ENCODE measurements at regions not wholly inside any gene's neighbourhood (a gene's known extent, or its start where the extent isn't known, plus 50 kb on each side); places are given as distances from the start of the nearest gene placed in this dataset.
A peak's percentile ranks its signal among the peaks of the same experiment; 100 is the strongest.

GRCh38 chr2:215885536-215885935, 127.8 kb downstream of the MREG start:
- Histone ChIP-seq H3K9me2 (ENCODE audit: insufficient read depth) (no peaks in the 10 kb centered on the region), H3K4me2 (ENCODE audit: unreplicated experiment) (no peak overlapping the region), H3F3A (ENCODE audit: insufficient read depth) (peaks cover 26% of the 10 kb centered on the region), H3K4me3 (no peak overlapping the region), H3K9me3 (ENCODE audit: low read depth) (no peaks in the 10 kb centered on the region), H3K79me2 (ENCODE audit: insufficient read depth) (no peaks in the 10 kb centered on the region), H3K27ac (peak overlapping the region; percentile 68), H2AFZ (peak overlapping the region; percentile 39; the same call in 1 of the 2 replicates), H4K20me1 (ENCODE audit: insufficient read depth) (no peaks in the 10 kb centered on the region), H3K4me1 (ENCODE audit: insufficient read depth) (peaks cover 37% of the 10 kb centered on the region), H3K9ac (peak overlapping the region; percentile 34; the same call in 1 of the 2 replicates), H3K36me3 (ENCODE audit: low read depth) (no peaks in the 10 kb centered on the region), H3K27me3 (replicated peaks; ENCODE audit: insufficient read depth) (no peaks in the 10 kb centered on the region)
- TF ChIP-seq EZH2 (IDR thresholded peaks at IDR 0.05; ENCODE audit: insufficient read depth, poor library complexity, severe bottlenecking): no peak
- TF ChIP-seq EZH2phosphoT487 (IDR thresholded peaks at IDR 0.05; ENCODE audit: insufficient read depth, low read depth): no peak
- no peak for DNase-seq
- WGBS, 2 experiments (ENCODE audit: low coverage in 1 of 2, low lambda C conversion rate in 2 of 2, missing lambda C conversion rate in 2 of 2): 51 to 65% methylated on average over 2 of the region's 2 CpGs
- in situ Hi-C loops (cut with MboI): no loop called here

- no peaks in the 10 kb centered on the region for H3K36me3 ChIP-seq (ENCODE audit: low read depth)
- H3K27ac ChIP-seq: peak overlapping the region; percentile 68
- WGBS, 2 experiments (ENCODE audit: low coverage in 1 of 2, low lambda C conversion rate in 2 of 2, missing lambda C conversion rate in 2 of 2): 54 to 57% methylated on average over 4 of the region's 4 CpGs
- H3K4me3 ChIP-seq: no peak overlapping the region
- H3F3A ChIP-seq (ENCODE audit: insufficient read depth): peaks cover 26% of the 10 kb centered on the region
- H3K9ac ChIP-seq: peak overlapping the region; percentile 50; the same call in 1 of the 2 replicates
- peak; percentile 68 for DNase-seq
- no peaks in the 10 kb centered on the region for H3K27me3 ChIP-seq (replicated peaks; ENCODE audit: insufficient read depth)
- no peak for TF ChIP-seq EZH2 (IDR thresholded peaks at IDR 0.05; ENCODE audit: insufficient read depth, poor library complexity, severe bottlenecking)
- no peak for TF ChIP-seq EZH2phosphoT487 (IDR thresholded peaks at IDR 0.05; ENCODE audit: insufficient read depth, low read depth)
- no peaks in the 10 kb centered on the region for H3K9me3 ChIP-seq (ENCODE audit: low read depth)
- peak overlapping the region; percentile 31 for H3K4me2 ChIP-seq (ENCODE audit: unreplicated experiment)
- H3K4me1 ChIP-seq (ENCODE audit: insufficient read depth): peaks cover 37% of the 10 kb centered on the region
- no peaks in the 10 kb centered on the region for H3K79me2 ChIP-seq (ENCODE audit: insufficient read depth)
- no peaks in the 10 kb centered on the region for H4K20me1 ChIP-seq (ENCODE audit: insufficient read depth)
- in situ Hi-C loops (cut with MboI): no loop called here
- peak overlapping the region; percentile 8; the same call in 1 of the 2 replicates for H2AFZ ChIP-seq
- H3K9me2 ChIP-seq (ENCODE audit: insufficient read depth): no peaks in the 10 kb centered on the region
Measured at GRCh38 chr2:215884451-215885087, 128.8 kb downstream of the MREG start.

- Histone ChIP-seq H3K79me2 (ENCODE audit: insufficient read depth) (no peaks in the 10 kb centered on the region), H3K36me3 (ENCODE audit: low read depth) (no peaks in the 10 kb centered on the region), H3K9me3 (ENCODE audit: low read depth) (no peaks in the 10 kb centered on the region), H3K27me3 (replicated peaks; ENCODE audit: insufficient read depth) (no peaks in the 10 kb centered on the region), H3K4me2 (ENCODE audit: unreplicated experiment) (no peak overlapping the region), H3K9ac (no peak overlapping the region), H4K20me1 (ENCODE audit: insufficient read depth) (no peaks in the 10 kb centered on the region), H3K4me1 (ENCODE audit: insufficient read depth) (peaks cover 41% of the 10 kb centered on the region), H3K27ac (peak overlapping the region; percentile 68; the same call in 1 of the 2 replicates), H3F3A (ENCODE audit: insufficient read depth) (peaks cover 32% of the 10 kb centered on the region), H2AFZ (0 out of 2 replicates have a peak overlapping the region, but pooled peaks have one; percentile 8), H3K9me2 (ENCODE audit: insufficient read depth) (no peaks in the 10 kb centered on the region), H3K4me3 (no peak overlapping the region)
- in situ Hi-C loops (cut with MboI): no loop called here
- no peak for DNase-seq
- TF ChIP-seq EZH2phosphoT487 (IDR thresholded peaks at IDR 0.05; ENCODE audit: insufficient read depth, low read depth): no peak
- no peak for TF ChIP-seq EZH2 (IDR thresholded peaks at IDR 0.05; ENCODE audit: insufficient read depth, poor library complexity, severe bottlenecking)
Measured at GRCh38 chr2:215883799-215884198, 129.6 kb downstream of the MREG start.

- no peaks in the 10 kb centered on the region for H3K36me3 ChIP-seq (ENCODE audit: low read depth)
- H3K4me1 ChIP-seq (ENCODE audit: insufficient read depth): peaks cover 51% of the 10 kb centered on the region
- no peaks in the 10 kb centered on the region for H3K79me2 ChIP-seq (ENCODE audit: insufficient read depth)
- no peaks in the 10 kb centered on the region for H4K20me1 ChIP-seq (ENCODE audit: insufficient read depth)
- in situ Hi-C loops (cut with MboI): no loop called here
- H2AFZ ChIP-seq: no peak overlapping the region
- WGBS, 2 experiments (ENCODE audit: low coverage in 1 of 2, low lambda C conversion rate in 2 of 2, missing lambda C conversion rate in 2 of 2): 8 to 13% methylated on average over 2 of the region's 2 CpGs
- peak; percentile 57 for DNase-seq
- no peak overlapping the region for H3K9ac ChIP-seq
- no peak for TF ChIP-seq EZH2 (IDR thresholded peaks at IDR 0.05; ENCODE audit: insufficient read depth, poor library complexity, severe bottlenecking)
- no peak for TF ChIP-seq EZH2phosphoT487 (IDR thresholded peaks at IDR 0.05; ENCODE audit: insufficient read depth, low read depth)
- no peak overlapping the region for H3K4me3 ChIP-seq
- H3K27ac ChIP-seq: no peak overlapping the region
- peaks cover 43% of the 10 kb centered on the region for H3F3A ChIP-seq (ENCODE audit: insufficient read depth)
- no peaks in the 10 kb centered on the region for H3K9me2 ChIP-seq (ENCODE audit: insufficient read depth)
- no peaks in the 10 kb centered on the region for H3K27me3 ChIP-seq (replicated peaks; ENCODE audit: insufficient read depth)
- H3K9me3 ChIP-seq (ENCODE audit: low read depth): no peaks in the 10 kb centered on the region
- H3K4me2 ChIP-seq (ENCODE audit: unreplicated experiment): no peak overlapping the region
Measured at GRCh38 chr2:215882689-215883088, 130.7 kb downstream of the MREG start.
